ENCODE measurements at regions not wholly inside any gene's neighbourhood (a gene's known extent, or its start where the extent isn't known, plus 50 kb on each side); places are given as distances from the start of the nearest gene placed in this dataset.

DNA sequence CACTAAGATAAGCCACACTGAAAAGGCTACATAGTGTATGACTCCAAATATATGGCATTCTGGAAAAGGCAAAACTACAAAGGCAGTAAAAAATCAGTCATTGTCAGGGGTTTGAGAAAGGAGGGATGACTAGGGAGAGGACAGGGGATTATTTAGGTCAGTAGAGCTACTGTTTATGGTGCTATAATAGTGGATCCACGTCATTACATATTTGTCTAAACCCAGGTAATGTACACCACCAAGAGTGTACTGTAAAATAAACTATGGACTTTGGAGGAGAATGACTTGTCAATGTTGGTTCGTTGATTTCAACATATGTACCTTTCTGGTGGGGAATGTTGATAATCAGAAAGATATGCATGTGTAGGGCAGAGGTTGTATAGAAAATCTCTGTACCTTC is 837.6 kb downstream of the FAM133A start:
- TF ChIP-seq, protein P1, sequence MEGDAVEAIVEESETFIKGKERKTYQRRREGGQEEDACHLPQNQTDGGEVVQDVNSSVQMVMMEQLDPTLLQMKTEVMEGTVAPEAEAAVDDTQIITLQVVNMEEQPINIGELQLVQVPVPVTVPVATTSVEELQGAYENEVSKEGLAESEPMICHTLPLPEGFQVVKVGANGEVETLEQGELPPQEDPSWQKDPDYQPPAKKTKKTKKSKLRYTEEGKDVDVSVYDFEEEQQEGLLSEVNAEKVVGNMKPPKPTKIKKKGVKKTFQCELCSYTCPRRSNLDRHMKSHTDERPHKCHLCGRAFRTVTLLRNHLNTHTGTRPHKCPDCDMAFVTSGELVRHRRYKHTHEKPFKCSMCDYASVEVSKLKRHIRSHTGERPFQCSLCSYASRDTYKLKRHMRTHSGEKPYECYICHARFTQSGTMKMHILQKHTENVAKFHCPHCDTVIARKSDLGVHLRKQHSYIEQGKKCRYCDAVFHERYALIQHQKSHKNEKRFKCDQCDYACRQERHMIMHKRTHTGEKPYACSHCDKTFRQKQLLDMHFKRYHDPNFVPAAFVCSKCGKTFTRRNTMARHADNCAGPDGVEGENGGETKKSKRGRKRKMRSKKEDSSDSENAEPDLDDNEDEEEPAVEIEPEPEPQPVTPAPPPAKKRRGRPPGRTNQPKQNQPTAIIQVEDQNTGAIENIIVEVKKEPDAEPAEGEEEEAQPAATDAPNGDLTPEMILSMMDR (IDR thresholded peaks at IDR 0.05) = no peak
- no peak for TF ChIP-seq POLR2A (IDR thresholded peaks at IDR 0.05)
- no peak for TF ChIP-seq POLR2AphosphoS5 (IDR thresholded peaks at IDR 0.05)
- TF ChIP-seq EP300 (IDR thresholded peaks at IDR 0.05) = no peak

Measured in sigmoid colon (tissue), 4 donors.